H9 (cell line): ENCODE measurements at regions not wholly inside any gene's neighbourhood (a gene's known extent, or its start where the extent isn't known, plus 50 kb on each side); places are given as distances from the start of the nearest gene placed in this dataset.

Experiments used
- DNase-seq: peaks from one replicate; pipeline ENCODE4 v3.0.0-alpha.2; 2017
- H2AFZ ChIP-seq: one replicate; pipeline ENCODE4 v1.6.1; 2013; ENCODE audit warnings: mild to moderate bottlenecking, low read length, control low read depth, moderate library complexity
- H2AK5ac ChIP-seq: 2 replicates; pipeline ENCODE4 v1.6.1; 2013; ENCODE audit warnings: low read length, control low read depth, mixed read lengths; ENCODE audit not compliant: insufficient read length
- H2BK120ac ChIP-seq: one replicate; pipeline ENCODE4 v1.6.1; 2013; ENCODE audit warnings: low read depth, mild to moderate bottlenecking, low read length, control low read depth, inconsistent platforms; ENCODE audit not compliant: poor library complexity, severe bottlenecking
- H2BK12ac ChIP-seq: 2 replicates; pipeline ENCODE4 v1.6.1; 2013; ENCODE audit warnings: low read length, control low read depth, mixed read lengths, low read depth; ENCODE audit not compliant: insufficient read length
- H2BK15ac ChIP-seq: 2 replicates; pipeline ENCODE4 v1.6.1; 2013; ENCODE audit warnings: low read depth, low read length, control low read depth
- H2BK20ac ChIP-seq: one replicate; pipeline ENCODE4 v1.6.1; 2013; ENCODE audit warnings: low read depth, mild to moderate bottlenecking, low read length, control low read depth, inconsistent platforms; ENCODE audit not compliant: poor library complexity, severe bottlenecking
- H2BK5ac ChIP-seq: 2 replicates; pipeline ENCODE4 v1.6.1; 2013; ENCODE audit warnings: low read length, control low read depth, mixed read lengths; ENCODE audit not compliant: insufficient read length
- H3K14ac ChIP-seq: 2 replicates; pipeline ENCODE4 v1.6.1; 2013; ENCODE audit warnings: low read length, control low read depth; ENCODE audit not compliant: insufficient read depth
- H3K18ac ChIP-seq: 2 replicates; pipeline ENCODE4 v1.6.1; 2013; ENCODE audit warnings: low read depth, mild to moderate bottlenecking, mixed read lengths, low read length, control low read depth; ENCODE audit not compliant: insufficient read length
- H3K23ac ChIP-seq: 2 replicates; pipeline ENCODE4 v1.6.1; 2013; ENCODE audit warnings: low read length, control low read depth, mixed read lengths, low read depth; ENCODE audit not compliant: insufficient read length
- H3K23me2 ChIP-seq: 2 replicates; pipeline ENCODE4 v1.6.1; 2013; ENCODE audit warnings: low read depth, mild to moderate bottlenecking, mixed read lengths, low read length, control low read depth; ENCODE audit not compliant: insufficient read length, poor library complexity, severe bottlenecking
- H3K27ac ChIP-seq: 2 replicates; pipeline ENCODE4 v1.5.1; 2013; ENCODE audit warnings: low read length, control low read depth, mixed read lengths, low read depth; ENCODE audit not compliant: insufficient read length
- H3K27me3 ChIP-seq: 2 replicates; pipeline ENCODE4 v1.6.1; 2013; ENCODE audit warnings: low read length, control low read depth, inconsistent platforms; ENCODE audit not compliant: insufficient read depth
- H3K4ac ChIP-seq: 2 replicates; pipeline ENCODE4 v1.6.1; 2013; ENCODE audit warnings: low read depth, mild to moderate bottlenecking, control low read depth, inconsistent platforms, low read length, moderate library complexity
- H3K4me1 ChIP-seq: 2 replicates; pipeline ENCODE4 v1.6.1; 2013; ENCODE audit warnings: low read length, control low read depth, inconsistent platforms; ENCODE audit not compliant: insufficient read depth
- H3K4me2 ChIP-seq: 2 replicates; pipeline ENCODE4 v1.6.1; 2013; ENCODE audit warnings: low read length, control low read depth, mixed read lengths; ENCODE audit not compliant: insufficient read length, insufficient read depth
- H3K56ac ChIP-seq: 2 replicates; pipeline ENCODE4 v1.6.1; 2013; ENCODE audit warnings: low read depth, mild to moderate bottlenecking, mixed read lengths, low read length, control low read depth; ENCODE audit not compliant: insufficient read length
- H3K79me1 ChIP-seq: 2 replicates; pipeline ENCODE4 v1.6.1; 2013; ENCODE audit warnings: low read depth, mild to moderate bottlenecking, moderate library complexity, low read length, control low read depth, inconsistent platforms; ENCODE audit not compliant: insufficient read depth, poor library complexity, severe bottlenecking
- H3K79me2 ChIP-seq: 2 replicates; pipeline ENCODE4 v1.6.1; 2013; ENCODE audit warnings: low read length, control low read depth, inconsistent platforms; ENCODE audit not compliant: insufficient read depth
- H3K9ac ChIP-seq: 2 replicates; pipeline ENCODE4 v1.6.1; 2013; ENCODE audit warnings: low read length, control low read depth, mixed read lengths; ENCODE audit not compliant: insufficient read length; ENCODE audit errors: extremely low read depth
- H3K9me3 ChIP-seq: one replicate; pipeline ENCODE4 v1.6.1; 2013; ENCODE audit warnings: low read depth, low read length, inconsistent platforms; ENCODE audit not compliant: control insufficient read depth
- H3T11ph ChIP-seq: one replicate; pipeline ENCODE4 v1.6.1; 2013; ENCODE audit warnings: mild to moderate bottlenecking, low read length, control low read depth, inconsistent platforms
- H4K20me1 ChIP-seq: one replicate; pipeline ENCODE4 v1.6.1; 2013; ENCODE audit not compliant: control insufficient read depth, insufficient read length, insufficient read depth
- H4K5ac ChIP-seq: 2 replicates; pipeline ENCODE4 v1.6.1; 2013; ENCODE audit warnings: low read depth, mild to moderate bottlenecking, mixed read lengths, low read length, control low read depth; ENCODE audit not compliant: insufficient read length
- H4K8ac ChIP-seq: replicated peaks from 2 replicates; pipeline ENCODE4 v1.6.1; 2013; ENCODE audit warnings: low read length, control low read depth, mixed read lengths, low read depth; ENCODE audit not compliant: insufficient read length
- H4K91ac ChIP-seq: 2 replicates; pipeline ENCODE4 v1.6.1; 2013; ENCODE audit warnings: low read depth, mild to moderate bottlenecking, moderate library complexity, mixed read lengths, low read length, control low read depth; ENCODE audit not compliant: insufficient read length
- H3K27ac Mint-ChIP-seq, 3 experiments: 2 replicates in 2 of 3; 3 replicates in 1 of 3; pipeline ENCODE4 v1.8.0; 2020 to 2021; ENCODE audit warnings: mixed read lengths in 3 of 3, mild to moderate bottlenecking in 1 of 3, moderate library complexity in 1 of 3
- H3K27me3 Mint-ChIP-seq: 2 replicates; pipeline ENCODE4 v1.8.0; 2021; ENCODE audit warnings: low read depth, mild to moderate bottlenecking, moderate library complexity, mixed read lengths
- H3K36me3 Mint-ChIP-seq, 3 experiments: 2 replicates in 2 of 3; 3 replicates in 1 of 3; pipeline ENCODE4 v1.8.0; 2020 to 2021; ENCODE audit warnings: low read depth in 3 of 3, mixed read lengths in 3 of 3; ENCODE audit not compliant: insufficient read depth in 1 of 3
- H3K4me1 Mint-ChIP-seq, 2 experiments: 2 replicates each; pipeline ENCODE4 v1.8.0; 2020; ENCODE audit warnings: mixed read lengths in 2 of 2
- H3K4me3 Mint-ChIP-seq, 2 experiments: 2 replicates in 1 of 2; 3 replicates in 1 of 2; pipeline ENCODE4 v1.8.0; 2020 to 2021; ENCODE audit warnings: mild to moderate bottlenecking in 2 of 2, mixed read lengths in 2 of 2, moderate library complexity in 1 of 2
- H3K9me3 Mint-ChIP-seq, 2 experiments: 2 replicates in 1 of 2; 3 replicates in 1 of 2; pipeline ENCODE4 v1.8.0; 2020; ENCODE audit warnings: mild to moderate bottlenecking in 2 of 2, mixed read lengths in 2 of 2, moderate library complexity in 1 of 2
- WGBS: extraction: QIAGEN DNeasy Blood & Tissue Kit; methylation state at CpG from one replicate; pipeline ENCODE4 v1.1.7; 2013; ENCODE audit warnings: missing lambda C conversion rate, low lambda C conversion rate, mixed read lengths; ENCODE audit not compliant: insufficient read length; ENCODE audit errors: extremely low coverage; 5-methylcytosine and 5-hydroxymethylcytosine counted together
- TF ChIP-seq, protein P1 (sequence below): fragments of 200-600 bp; sonication (generic); conservative IDR thresholded peaks from 3 replicates; pipeline ENCODE4 v1.8.0; 2021; ENCODE audit warnings: antibody characterized with exemption, mild to moderate bottlenecking

DNA sequence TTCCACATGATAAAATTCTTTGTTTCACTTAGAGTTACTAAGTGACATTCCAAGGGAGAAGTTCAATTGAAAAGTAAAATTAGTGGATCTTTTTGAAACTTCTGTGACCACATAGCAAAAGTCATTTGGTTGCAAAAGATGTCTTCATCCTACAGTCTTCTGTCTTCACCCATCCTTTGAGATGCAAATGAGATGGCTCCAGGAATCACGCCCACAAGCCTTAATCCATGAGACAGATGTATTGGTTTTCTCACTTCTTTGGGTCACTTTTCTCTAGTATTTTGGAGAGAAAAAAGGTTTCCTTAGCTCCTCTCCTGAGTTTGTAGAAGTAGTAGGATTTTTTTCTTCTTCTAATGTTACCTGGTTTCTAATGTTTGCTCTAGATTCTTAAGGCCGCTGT lies 259.5 kb upstream of the SLC10A2 start:
- no peak overlapping the region for H2BK20ac ChIP-seq
- Mint-ChIP-seq H3K27me3 (no peaks in the 10 kb centered on the region; the same call in 1 of the 2 replicates), H3K4me1 (peaks cover 25 to 27% of the 10 kb centered on the region in 2 experiments), H3K36me3 (peaks cover 0 to 13% (median 3%) of the 10 kb centered on the region in 3 experiments; a peak in 4 of 7 replicates), H3K9me3 (peaks cover 6 to 7% of the 10 kb centered on the region in 2 experiments; a peak in 3 of 5 replicates), H3K4me3 (no peak overlapping the region), H3K27ac (peak overlapping the region in 1 of 3 experiments; percentile 86; a peak in 2 of 7 replicates)
- no peak overlapping the region for H4K5ac ChIP-seq
- no peak for DNase-seq
- no peak overlapping the region for H2AK5ac ChIP-seq
- H4K8ac ChIP-seq = no peak overlapping the region
- no peak overlapping the region for H3K27ac ChIP-seq
- no peak overlapping the region for H3K18ac ChIP-seq
- no peaks in the 10 kb centered on the region for H3K79me2 ChIP-seq
- H3K14ac ChIP-seq = no peak overlapping the region
- H3K23me2 ChIP-seq = no peaks in the 10 kb centered on the region
- TF ChIP-seq, protein P1, sequence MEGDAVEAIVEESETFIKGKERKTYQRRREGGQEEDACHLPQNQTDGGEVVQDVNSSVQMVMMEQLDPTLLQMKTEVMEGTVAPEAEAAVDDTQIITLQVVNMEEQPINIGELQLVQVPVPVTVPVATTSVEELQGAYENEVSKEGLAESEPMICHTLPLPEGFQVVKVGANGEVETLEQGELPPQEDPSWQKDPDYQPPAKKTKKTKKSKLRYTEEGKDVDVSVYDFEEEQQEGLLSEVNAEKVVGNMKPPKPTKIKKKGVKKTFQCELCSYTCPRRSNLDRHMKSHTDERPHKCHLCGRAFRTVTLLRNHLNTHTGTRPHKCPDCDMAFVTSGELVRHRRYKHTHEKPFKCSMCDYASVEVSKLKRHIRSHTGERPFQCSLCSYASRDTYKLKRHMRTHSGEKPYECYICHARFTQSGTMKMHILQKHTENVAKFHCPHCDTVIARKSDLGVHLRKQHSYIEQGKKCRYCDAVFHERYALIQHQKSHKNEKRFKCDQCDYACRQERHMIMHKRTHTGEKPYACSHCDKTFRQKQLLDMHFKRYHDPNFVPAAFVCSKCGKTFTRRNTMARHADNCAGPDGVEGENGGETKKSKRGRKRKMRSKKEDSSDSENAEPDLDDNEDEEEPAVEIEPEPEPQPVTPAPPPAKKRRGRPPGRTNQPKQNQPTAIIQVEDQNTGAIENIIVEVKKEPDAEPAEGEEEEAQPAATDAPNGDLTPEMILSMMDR = no peak
- H2BK12ac ChIP-seq = no peak overlapping the region
- no peak overlapping the region for H3K23ac ChIP-seq
- no peak overlapping the region for H3K4ac ChIP-seq
- no peak overlapping the region for H2BK5ac ChIP-seq
- no peak overlapping the region for H4K91ac ChIP-seq
- no CpG with 5 or more reads among the region's 2 CpGs for WGBS
- no peak overlapping the region for H2BK15ac ChIP-seq
- H2BK120ac ChIP-seq = no peak overlapping the region
- H3K56ac ChIP-seq = no peak overlapping the region
- H3K9me3 ChIP-seq = no peaks in the 10 kb centered on the region
- H4K20me1 ChIP-seq = no peaks in the 10 kb centered on the region
- H3K4me1 ChIP-seq = no peaks in the 10 kb centered on the region
- no peak overlapping the region for H2AFZ ChIP-seq
- H3K9ac ChIP-seq = no peak overlapping the region
- no peak overlapping the region for H3T11ph ChIP-seq
- no peaks in the 10 kb centered on the region for H3K79me1 ChIP-seq
- H3K27me3 ChIP-seq = no peaks in the 10 kb centered on the region
- no peak overlapping the region for H3K4me2 ChIP-seq
